A549 (cell line): ENCODE measurements at regions not wholly inside any gene's neighbourhood (a gene's known extent, or its start where the extent isn't known, plus 50 kb on each side); places are given as distances from the start of the nearest gene placed in this dataset.

Source experiments
- KDM1A ChIP-seq: fragments of 200-600 bp; sonication (generic); IDR thresholded peaks from 2 replicates; pipeline ENCODE4 v1.6.1; 2016; ENCODE audit warnings: low read depth, mild to moderate bottlenecking
- RAD21 ChIP-seq, 2 experiments: fragments of >200 bp in 1 of 2; sonication (Bioruptor Twin) in 1 of 2; formaldehyde crosslinking in 1 of 2; IDR thresholded peaks in 1 of 2; conservative IDR thresholded peaks in 1 of 2; 2 replicates in 1 of 2; 3 replicates in 1 of 2; pipeline ENCODE4 v1.6.1; 2012 to 2018; ENCODE audit warnings: inconsistent platforms in 1 of 2
- TF ChIP-seq, protein P1 (sequence below): fragments of >200 bp; sonication (Bioruptor Twin); formaldehyde crosslinking; IDR thresholded peaks from 3 replicates; pipeline ENCODE4 v1.5.1; 2016
- TF ChIP-seq, protein P2 (sequence below): IDR thresholded peaks from 2 replicates; pipeline ENCODE4 v1.6.1; 2012

DNA sequence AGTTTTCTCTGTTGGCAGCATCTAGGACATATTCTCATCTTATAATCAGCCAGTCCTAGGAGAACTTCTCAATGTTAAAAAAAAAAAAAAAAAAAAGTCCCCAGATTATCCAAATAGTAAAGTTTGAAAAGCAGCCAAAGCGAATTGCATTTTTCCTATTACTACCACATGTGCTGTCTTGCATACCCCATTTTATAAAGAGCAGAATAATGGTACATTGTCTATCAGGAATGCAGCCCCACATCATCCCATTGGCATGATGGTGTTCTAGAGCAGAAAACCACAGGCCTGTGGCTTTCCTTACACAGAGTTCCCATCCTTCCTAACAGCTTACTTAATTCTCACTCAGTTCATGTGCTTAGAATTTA is 381.6 kb downstream of the TMEM38B start:
- TF ChIP-seq RAD21 (conservative IDR thresholded peaks at IDR 0.05 in 1 of 2, IDR thresholded peaks at IDR 0.05 in 1 of 2) (no peak), KDM1A (no peak)
- TF ChIP-seq, protein P1, sequence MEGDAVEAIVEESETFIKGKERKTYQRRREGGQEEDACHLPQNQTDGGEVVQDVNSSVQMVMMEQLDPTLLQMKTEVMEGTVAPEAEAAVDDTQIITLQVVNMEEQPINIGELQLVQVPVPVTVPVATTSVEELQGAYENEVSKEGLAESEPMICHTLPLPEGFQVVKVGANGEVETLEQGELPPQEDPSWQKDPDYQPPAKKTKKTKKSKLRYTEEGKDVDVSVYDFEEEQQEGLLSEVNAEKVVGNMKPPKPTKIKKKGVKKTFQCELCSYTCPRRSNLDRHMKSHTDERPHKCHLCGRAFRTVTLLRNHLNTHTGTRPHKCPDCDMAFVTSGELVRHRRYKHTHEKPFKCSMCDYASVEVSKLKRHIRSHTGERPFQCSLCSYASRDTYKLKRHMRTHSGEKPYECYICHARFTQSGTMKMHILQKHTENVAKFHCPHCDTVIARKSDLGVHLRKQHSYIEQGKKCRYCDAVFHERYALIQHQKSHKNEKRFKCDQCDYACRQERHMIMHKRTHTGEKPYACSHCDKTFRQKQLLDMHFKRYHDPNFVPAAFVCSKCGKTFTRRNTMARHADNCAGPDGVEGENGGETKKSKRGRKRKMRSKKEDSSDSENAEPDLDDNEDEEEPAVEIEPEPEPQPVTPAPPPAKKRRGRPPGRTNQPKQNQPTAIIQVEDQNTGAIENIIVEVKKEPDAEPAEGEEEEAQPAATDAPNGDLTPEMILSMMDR = no peak
- TF ChIP-seq, protein P2, sequence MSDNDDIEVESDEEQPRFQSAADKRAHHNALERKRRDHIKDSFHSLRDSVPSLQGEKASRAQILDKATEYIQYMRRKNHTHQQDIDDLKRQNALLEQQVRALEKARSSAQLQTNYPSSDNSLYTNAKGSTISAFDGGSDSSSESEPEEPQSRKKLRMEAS = no peak
